ENCODE measurements at regions not wholly inside any gene's neighbourhood (a gene's known extent, or its start where the extent isn't known, plus 50 kb on each side); places are given as distances from the start of the nearest gene placed in this dataset.

GRCh38 chr2:18171191-18172139 is 293.0 kb downstream of the KCNS3 start:
- TF ChIP-seq, protein P1, sequence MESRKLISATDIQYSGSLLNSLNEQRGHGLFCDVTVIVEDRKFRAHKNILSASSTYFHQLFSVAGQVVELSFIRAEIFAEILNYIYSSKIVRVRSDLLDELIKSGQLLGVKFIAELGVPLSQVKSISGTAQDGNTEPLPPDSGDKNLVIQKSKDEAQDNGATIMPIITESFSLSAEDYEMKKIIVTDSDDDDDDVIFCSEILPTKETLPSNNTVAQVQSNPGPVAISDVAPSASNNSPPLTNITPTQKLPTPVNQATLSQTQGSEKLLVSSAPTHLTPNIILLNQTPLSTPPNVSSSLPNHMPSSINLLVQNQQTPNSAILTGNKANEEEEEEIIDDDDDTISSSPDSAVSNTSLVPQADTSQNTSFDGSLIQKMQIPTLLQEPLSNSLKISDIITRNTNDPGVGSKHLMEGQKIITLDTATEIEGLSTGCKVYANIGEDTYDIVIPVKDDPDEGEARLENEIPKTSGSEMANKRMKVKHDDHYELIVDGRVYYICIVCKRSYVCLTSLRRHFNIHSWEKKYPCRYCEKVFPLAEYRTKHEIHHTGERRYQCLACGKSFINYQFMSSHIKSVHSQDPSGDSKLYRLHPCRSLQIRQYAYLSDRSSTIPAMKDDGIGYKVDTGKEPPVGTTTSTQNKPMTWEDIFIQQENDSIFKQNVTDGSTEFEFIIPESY (IDR thresholded peaks at IDR 0.05), result no peak
- TF ChIP-seq, protein P2, sequence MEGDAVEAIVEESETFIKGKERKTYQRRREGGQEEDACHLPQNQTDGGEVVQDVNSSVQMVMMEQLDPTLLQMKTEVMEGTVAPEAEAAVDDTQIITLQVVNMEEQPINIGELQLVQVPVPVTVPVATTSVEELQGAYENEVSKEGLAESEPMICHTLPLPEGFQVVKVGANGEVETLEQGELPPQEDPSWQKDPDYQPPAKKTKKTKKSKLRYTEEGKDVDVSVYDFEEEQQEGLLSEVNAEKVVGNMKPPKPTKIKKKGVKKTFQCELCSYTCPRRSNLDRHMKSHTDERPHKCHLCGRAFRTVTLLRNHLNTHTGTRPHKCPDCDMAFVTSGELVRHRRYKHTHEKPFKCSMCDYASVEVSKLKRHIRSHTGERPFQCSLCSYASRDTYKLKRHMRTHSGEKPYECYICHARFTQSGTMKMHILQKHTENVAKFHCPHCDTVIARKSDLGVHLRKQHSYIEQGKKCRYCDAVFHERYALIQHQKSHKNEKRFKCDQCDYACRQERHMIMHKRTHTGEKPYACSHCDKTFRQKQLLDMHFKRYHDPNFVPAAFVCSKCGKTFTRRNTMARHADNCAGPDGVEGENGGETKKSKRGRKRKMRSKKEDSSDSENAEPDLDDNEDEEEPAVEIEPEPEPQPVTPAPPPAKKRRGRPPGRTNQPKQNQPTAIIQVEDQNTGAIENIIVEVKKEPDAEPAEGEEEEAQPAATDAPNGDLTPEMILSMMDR (IDR thresholded peaks at IDR 0.05; ENCODE audit: low read depth, low read length, missing input control), result no peak
- TF ChIP-seq FOXA1 (IDR thresholded peaks at IDR 0.05) (no peak), MAX (IDR thresholded peaks at IDR 0.05) (no peak)

Data from liver (tissue), 2 donors.